ENCODE measurements at regions not wholly inside any gene's neighbourhood (a gene's known extent, or its start where the extent isn't known, plus 50 kb on each side); places are given as distances from the start of the nearest gene placed in this dataset.

DNA sequence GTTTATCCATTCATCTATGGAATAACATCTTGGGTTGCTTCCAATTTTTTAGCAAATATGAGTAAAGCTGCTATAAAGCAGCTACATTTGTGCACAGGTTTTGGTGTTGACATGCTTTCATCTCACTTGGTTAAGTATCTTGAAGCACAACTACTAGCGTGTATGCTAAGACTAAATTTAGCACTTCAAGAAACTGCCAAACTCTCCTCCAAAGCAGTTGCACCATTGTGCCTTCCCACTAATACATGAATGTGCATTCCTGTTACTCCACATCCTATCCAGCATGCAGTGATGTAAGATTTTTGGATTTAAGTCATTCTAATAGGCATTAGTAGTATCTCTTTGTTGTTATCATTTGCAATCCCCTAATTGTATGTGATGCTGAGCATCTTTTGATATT, 230.7 kb downstream of the KCNA4 start:
- intact Hi-C loops (cut with DNase I) = no loop called here
- no peak for DNase-seq (ENCODE audit: low spot score)

- intact Hi-C loops (cut with DNase I) = no loop called here
- no peak for DNase-seq (ENCODE audit: low spot score)
Measured at GRCh38 chr11:29783506-29783905, 233.3 kb downstream of the KCNA4 start.

GRCh38 chr11:29782447-29782846, 234.4 kb downstream of the KCNA4 start:
- intact Hi-C loops (cut with DNase I) = no loop called here
- no peak for DNase-seq (ENCODE audit: low spot score)

- intact Hi-C loops (cut with DNase I) = no loop called here
- DNase-seq (ENCODE audit: low spot score) = no peak
Measured at GRCh38 chr11:29781268-29781667, 235.6 kb downstream of the KCNA4 start.

DNA sequence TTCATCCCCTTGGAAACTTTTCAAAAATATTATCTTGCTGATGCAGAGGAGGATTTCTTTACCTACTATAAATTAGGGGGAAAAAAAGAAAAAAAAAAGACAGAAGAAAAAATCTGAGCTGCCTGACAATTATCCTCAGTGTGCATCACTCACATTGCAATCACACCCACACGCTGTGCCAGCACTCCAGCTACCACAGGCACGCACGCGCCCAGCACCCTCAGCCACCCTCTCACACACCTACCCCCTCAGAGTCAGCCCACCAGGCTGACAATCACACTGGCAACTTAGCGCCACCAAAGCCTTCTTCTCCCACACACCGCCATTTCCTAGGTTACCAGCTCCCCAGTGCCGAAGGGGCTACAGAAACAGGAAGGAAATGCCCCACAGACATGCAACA, 236.1 kb downstream of the KCNA4 start:
- intact Hi-C loops (cut with DNase I) = no loop called here
- DNase-seq (ENCODE audit: low spot score) = peak; percentile 46

- intact Hi-C loops (cut with DNase I) = no loop called here
- no peak for DNase-seq (ENCODE audit: low spot score)
Measured at GRCh38 chr11:29773656-29774264, 243.1 kb downstream of the KCNA4 start.

DNA sequence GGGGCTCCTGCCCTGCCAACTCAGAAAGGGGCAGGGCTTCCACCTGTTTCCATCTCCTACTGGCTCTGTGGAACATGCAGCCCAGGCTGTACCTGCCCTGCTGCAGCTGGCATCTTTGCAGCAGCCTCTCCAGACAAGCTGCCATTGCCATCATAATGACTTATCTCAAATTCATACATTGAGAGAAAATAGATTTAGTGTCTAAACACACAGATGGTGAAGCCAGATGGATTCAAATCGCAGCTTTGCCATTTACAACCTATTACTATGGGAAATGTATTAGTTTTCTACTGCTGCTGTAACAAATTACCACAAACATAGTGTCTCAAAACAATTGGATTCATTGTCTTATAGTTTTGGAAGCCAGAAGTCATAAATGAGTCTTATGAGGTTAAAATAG, 260.0 kb downstream of the KCNA4 start:
- intact Hi-C loops (cut with DNase I) = no loop called here
- DNase-seq (ENCODE audit: low spot score) = no peak

GRCh38 chr11:29755474-29755873, 261.4 kb downstream of the KCNA4 start:
- peak; percentile 50 for DNase-seq (ENCODE audit: low spot score)
- intact Hi-C loops (cut with DNase I) = no loop called here

DNA sequence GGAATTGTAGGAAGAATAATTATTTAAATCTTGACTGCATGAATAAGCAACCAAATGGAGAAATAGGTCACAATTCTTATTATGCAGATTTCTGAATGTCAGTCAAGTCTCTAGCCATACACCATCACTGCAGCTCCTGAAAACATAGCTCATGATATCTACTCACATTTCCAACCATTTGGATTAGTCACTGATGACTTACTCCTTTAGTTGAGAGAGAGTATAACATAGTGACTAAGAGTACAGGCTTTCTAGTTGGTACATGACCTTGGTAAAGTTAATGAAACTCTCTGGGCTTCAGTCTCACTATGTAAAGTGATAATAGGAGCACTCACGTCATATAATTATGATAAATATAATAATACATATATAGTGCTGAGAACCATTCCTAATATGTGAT, 265.2 kb downstream of the KCNA4 start:
- intact Hi-C loops (cut with DNase I) = no loop called here

GRCh38 chr11:29750392-29750791, 266.4 kb downstream of the KCNA4 start:
- intact Hi-C loops (cut with DNase I) = no loop called here
- no peak for DNase-seq (ENCODE audit: low spot score)

More for the DNA sequence above, 265.2 kb downstream of the KCNA4 start:
- DNase-seq (ENCODE audit: low spot score) = no peak

- DNase-seq (ENCODE audit: low spot score) = no peak
- intact Hi-C loops (cut with DNase I) = no loop called here
Measured at GRCh38 chr11:29734287-29734686, 282.5 kb downstream of the KCNA4 start.

DNA sequence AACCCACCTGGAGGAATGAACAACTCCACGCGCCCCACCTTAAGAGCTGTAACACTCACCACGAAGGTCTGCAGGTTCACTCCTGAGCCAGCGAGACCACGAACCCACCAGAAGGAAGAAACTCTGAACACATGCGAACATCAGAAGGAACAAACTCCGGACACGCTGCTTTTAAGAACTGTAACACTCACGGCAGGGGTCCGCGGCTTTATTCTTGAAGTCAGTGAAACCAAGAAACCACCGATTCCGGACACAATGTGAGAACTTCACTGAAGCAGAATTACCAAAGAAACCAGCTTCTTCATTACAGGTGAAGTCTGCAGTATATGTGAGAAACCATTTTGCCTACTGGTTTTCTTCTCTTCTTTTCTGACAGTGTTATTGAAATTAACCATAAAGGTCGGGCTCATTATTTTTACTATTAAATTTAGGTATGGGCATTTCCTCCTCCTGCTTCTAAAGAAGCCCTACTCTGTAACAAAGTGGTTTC, 303.0 kb downstream of the KCNA4 start:
- DNase-seq (ENCODE audit: low spot score) = no peak
- intact Hi-C loops (cut with DNase I) = no loop called here

GRCh38 chr11:29712616-29713015, 304.2 kb downstream of the KCNA4 start:
- intact Hi-C loops (cut with DNase I) = no loop called here
- no peak for DNase-seq (ENCODE audit: low spot score)

DNA sequence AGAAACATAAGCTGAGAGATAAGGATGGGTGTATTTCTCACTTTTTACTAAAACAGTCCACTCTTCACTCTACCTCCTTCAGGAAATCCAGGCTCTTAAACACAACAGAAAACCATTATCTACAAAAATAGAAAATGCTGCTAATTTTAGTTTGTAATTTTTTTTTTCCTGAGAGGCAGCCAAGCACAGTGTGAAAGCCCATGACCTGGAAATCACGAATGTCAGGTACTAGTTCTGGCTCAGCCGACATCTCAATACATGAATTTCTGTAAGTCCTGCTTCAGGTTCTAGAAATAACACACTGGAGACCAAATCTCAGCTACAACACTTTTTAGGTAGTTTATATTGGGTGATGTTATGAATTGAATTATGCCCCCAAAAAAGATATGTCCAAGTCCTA, 308.9 kb downstream of the KCNA4 start:
- intact Hi-C loops (cut with DNase I) = no loop called here
- DNase-seq (ENCODE audit: low spot score) = no peak

DNA sequence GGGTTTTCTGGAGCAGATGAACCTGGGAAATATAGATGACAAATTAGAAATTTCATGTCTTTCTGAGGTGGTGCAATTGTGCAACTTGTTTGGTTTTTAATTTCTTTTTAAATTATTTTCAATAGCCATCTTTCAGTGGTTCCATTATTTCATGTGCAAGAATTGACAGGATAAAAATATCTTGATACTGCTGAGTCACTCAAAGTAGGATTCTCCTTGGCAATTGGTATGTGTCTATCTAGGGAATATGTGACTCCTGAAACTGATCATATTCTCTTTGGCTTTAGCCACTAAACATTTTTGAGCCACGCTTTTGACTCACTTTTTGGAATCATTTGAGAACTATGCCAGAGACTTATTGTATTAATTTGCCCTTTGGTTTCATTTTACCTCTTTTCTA, 331.5 kb downstream of the KCNA4 start:
- intact Hi-C loops (cut with DNase I) = no loop called here
- no peak for DNase-seq (ENCODE audit: low spot score)

DNA sequence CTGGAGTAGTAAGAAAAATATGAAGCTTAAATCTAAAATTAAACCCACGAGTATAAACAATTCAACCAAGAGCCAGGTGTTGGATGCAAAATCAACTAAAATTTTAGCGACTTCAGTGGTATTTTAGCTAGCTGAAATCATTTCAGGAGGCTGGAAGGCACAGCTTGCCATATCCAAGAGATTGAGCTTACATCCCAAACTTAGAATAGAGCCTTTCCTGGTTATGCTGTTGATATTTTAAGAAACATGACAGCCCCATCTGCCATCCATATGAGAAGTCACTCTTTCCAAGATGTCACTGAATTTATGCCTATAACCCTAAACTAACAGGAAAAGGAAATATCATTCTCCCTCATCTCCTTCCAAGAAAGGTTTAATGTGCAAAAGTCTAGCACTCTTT, 334.0 kb downstream of the KCNA4 start:
- no peak for DNase-seq (ENCODE audit: low spot score)
- intact Hi-C loops (cut with DNase I) = loop anchor here in 1 of 2 donors (5.0 kb wide), 1 partner anchor 599 kb away; no protein-coding TSS in a partner anchor

DNA sequence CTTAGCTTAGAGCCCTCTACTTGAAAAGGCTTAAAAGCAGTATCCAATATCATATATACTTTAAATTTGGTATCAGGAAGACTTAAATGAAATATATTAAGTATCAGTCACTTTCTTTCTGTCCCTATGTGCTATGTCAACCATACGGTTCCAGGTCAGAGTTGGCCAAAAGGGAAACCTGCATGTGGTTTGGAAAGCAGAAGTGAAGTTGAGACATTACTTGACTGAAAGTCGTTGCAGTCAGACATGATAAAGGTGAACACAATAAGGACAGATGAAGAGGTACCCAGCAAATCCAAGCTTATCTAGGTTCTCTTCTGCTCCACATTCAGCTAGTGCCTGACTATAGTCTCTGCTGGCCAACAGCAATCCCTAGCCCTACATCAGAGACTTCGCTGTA, 336.8 kb downstream of the KCNA4 start:
- DNase-seq (ENCODE audit: low spot score) = no peak
- intact Hi-C loops (cut with DNase I) = loop anchor here in 1 of 2 donors (5.0 kb wide), 1 partner anchor 602 kb away; no protein-coding TSS in a partner anchor

GRCh38 chr11:29676993-29677392, 339.8 kb downstream of the KCNA4 start:
- intact Hi-C loops (cut with DNase I) = no loop called here
- DNase-seq (ENCODE audit: low spot score) = no peak

DNA sequence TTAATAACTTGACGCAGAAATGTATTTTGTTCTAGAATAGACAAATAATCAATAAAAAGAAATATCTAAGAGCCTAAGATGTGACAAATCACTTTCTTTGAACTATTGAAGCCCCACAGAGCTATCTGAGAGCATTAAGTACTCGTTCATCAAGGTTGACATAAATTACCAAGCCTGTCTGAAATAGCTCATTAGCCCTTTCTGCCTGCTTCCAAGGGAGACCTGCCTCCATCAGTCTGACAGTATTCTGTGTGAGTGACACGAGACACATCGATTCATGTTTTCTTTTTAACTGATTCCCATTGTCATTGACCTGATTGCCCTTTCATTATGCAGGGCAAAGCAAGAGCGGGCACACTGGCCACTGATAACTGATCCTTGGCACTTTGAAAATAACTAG, 347.5 kb downstream of the KCNA4 start:
- intact Hi-C loops (cut with DNase I) = no loop called here
- no peak for DNase-seq (ENCODE audit: low spot score)

- no peak for DNase-seq (ENCODE audit: low spot score)
- intact Hi-C loops (cut with DNase I) = no loop called here
Measured at GRCh38 chr11:29657709-29658108, 359.1 kb downstream of the KCNA4 start.

DNA sequence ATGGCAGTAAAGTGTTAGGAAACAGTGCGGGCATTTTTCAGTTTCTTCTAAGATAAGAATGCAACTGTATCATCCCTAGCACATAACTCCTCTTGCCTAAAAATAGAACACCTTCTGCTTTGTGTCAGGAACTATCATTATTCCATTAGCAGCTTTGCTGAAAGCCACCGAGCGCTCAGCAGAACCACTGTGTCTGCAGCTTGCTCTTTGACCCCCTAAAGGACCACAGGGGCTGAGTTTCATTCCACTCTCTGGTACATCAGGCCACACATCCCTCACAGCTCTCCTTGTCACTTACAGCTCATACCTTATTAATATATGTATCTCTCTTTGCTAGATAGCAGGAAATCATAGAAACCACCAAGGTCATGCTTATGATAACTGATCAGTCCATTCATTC, 360.2 kb downstream of the KCNA4 start:
- intact Hi-C loops (cut with DNase I) = no loop called here
- no peak for DNase-seq (ENCODE audit: low spot score)

- intact Hi-C loops (cut with DNase I) = no loop called here
Measured at GRCh38 chr11:29645373-29645772, 371.5 kb downstream of the KCNA4 start.

More at GRCh38 chr11:29645373-29645772, 371.5 kb downstream of the KCNA4 start:
- DNase-seq (ENCODE audit: low spot score) = no peak

All from posterior vena cava (tissue), 2 donors.